ENCODE measurements at regions not wholly inside any gene's neighbourhood (a gene's known extent, or its start where the extent isn't known, plus 50 kb on each side); places are given as distances from the start of the nearest gene placed in this dataset.

DNA sequence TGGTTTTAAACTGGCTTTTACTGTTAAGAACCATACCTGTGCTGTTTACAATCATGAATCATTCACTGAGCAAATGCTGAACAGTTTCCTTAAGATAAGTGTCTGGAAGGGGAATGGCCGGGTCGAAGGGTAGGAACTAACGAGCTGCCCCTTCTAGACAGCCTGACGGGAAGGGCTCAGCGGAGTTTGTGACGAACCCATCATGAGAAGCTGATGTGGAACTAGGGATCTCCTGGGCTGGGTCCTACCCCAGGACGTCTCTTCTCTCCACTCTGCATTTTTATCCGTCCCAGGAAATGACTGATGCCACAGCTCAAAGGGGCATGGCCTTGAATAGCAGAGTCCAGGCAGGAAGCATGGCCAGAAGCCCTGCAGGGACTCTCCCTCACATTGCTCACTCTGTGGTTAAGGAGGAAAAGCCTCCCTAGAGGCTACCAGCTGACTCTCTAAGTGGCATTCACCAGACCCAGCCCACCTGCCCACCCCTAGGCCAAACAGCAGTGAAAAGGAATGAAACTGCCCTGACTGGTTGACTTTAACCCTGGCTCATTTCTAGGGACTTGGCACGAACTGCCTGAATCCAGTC lies 112.0 kb downstream of the PFKFB3 start:
- no peak for TF ChIP-seq POLR2A (conservative IDR thresholded peaks at IDR 0.05)
- no peak for TF ChIP-seq HNRNPUL1 (IDR thresholded peaks at IDR 0.05; ENCODE audit: low read length)
